ENCODE measurements at regions not wholly inside any gene's neighbourhood (a gene's known extent, or its start where the extent isn't known, plus 50 kb on each side); places are given as distances from the start of the nearest gene placed in this dataset.

DNA sequence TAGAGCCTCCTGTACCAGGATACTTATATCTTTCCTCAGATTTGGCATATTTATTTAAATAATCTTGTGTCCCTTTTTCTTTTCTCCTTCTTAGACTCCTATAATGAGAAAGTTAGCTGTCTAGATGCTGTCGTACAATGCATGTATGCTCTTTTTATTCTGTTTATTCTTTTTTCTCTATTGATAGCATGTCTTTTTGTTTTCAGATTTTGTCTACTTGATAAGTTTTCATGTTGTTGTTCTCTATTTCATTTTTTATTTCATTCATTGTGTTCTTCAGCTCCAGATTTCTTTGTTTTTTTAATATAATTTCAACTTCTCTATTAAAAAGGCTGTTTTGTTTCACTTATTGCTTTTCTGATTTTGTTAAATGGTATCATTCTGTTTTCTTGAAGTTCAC is 674.3 kb upstream of the POU3F3 start:
- DNase-seq, result no peak

DNA sequence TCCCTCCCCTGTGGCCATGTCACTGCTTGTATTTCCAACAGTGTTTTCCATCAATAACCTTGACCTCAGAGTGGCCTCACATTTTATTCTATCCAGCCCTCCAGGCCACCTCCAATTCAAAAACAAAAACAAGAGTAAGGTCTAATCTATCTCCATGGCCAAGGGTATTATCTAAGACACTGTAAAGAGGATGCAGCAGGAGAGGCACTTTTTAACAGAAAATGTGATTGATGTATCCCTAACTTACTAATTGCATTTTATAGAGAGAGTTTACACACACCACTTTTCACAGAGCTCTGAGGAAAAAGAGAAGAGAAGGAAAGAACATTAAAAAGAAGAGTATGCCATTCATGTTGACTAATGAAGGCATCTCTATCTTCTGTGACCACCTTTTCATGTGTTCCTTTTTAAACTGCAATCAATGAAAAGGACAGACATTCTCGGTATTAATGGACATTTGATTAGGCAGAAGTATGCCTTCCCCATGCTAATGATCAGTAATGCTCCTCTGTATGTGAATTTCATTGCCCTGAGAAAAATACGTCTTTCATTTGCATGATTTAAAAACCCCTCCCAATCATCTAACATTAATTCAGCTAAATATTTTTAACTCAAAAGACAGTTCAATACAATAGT is 653.3 kb upstream of the POU3F3 start:
- no peak for DNase-seq

DNA sequence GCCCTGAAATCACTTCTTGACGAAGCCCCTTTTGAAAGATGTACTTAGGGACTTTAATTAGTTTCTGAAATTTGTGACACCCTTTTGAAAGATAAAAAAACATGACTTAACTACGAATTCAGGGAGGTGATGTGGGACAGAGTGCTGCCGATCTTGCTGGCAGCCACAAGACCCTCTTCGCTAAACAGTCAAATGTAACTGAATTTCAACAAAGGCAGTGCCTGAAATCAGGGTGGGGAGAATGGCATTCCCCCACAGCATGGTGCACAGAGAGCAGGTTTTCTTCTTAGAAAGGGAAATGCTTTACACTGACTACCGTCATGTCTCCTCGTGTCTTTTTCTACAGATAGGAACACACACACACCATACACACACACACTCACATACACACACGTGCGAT is 640.2 kb upstream of the POU3F3 start:
- DNase-seq, result no peak

- DNase-seq, result no peak
These were observed 638.4 kb upstream of the POU3F3 start for GRCh38 chr2:104215269-104216161.

- DNase-seq, result no peak
These were observed 620.3 kb upstream of the POU3F3 start for GRCh38 chr2:104233591-104233990.

DNA sequence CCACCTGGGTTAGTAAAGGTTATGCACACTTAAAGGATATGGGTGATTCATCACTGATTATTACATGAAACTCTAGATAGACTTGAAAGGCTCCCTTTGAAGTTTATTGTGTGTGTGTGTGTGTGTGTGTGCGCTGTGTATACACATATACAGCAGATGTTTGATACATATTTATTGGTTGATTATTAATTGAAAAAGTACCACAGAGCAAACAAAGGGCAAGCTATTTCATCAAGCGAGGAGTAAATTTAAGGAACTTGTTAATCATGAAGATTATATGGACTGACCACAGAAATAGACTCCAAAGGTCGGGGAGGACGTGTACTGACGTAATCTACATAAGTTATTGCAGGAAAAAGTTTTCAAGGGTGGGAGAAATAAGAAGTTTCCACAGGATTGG is 617.4 kb upstream of the POU3F3 start:
- DNase-seq, result peak; percentile 71

DNA sequence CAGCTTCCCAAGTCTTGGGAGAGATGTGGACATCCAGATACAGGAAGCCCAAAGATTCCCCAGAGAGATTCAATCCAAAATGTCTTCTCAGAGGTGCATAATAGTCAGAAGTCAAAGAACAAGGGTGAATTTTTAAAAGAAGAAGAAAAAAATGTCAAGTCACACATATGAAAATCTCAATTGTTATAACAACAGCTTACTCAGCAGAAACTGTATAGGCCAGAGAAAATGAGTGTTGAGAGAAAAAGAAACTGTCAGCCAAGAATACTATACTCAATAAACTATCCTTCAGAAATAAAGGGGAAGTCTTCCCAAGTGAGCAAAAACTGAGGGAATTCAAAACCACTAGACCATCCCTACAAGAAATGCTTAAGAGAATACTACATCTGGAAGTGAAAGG is 612.9 kb upstream of the POU3F3 start:
- peak; percentile 15 for DNase-seq

GRCh38 chr2:104249629-104250028 is 604.3 kb upstream of the POU3F3 start:
- DNase-seq, result peak; percentile 27

DNA sequence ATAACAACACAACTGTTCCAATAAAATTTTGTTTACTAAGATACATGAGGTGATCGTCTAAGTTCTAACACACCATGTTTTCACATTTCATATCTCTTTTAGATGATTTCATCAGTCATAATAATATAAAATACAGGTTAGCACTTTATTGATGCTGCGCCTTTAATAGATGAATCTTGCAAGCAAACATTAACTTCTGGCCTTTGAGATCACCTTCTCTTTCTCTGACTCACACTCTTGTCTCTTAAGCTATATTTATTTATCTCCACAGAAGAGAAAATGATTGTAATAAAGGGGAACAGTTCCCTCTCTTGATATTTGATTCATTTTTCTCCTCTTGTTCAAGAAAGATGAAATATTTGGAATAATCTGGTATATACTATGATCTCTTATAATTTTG is 603.3 kb upstream of the POU3F3 start:
- DNase-seq, result no peak

GRCh38 chr2:104254017-104254416 is 599.9 kb upstream of the POU3F3 start:
- DNase-seq, result peak; percentile 62

DNA sequence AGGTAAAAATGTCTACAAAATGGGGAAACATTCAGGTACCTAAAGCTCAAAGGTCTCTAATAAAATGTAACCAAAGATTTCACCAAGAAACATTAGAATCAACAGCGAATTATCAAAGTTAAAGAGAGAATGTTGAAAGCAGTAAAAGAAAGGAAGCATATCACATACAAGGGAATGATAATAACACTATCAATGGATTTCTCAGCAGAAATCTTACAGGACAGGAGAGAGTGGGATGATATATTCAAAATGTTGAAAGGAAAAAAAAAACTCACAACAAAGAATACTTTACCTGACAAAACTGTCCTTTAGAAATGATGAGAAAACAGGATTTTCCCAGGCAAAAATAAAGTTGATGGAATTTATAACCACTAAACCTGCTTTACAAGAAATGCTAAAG is 591.2 kb upstream of the POU3F3 start:
- no peak for DNase-seq

DNA sequence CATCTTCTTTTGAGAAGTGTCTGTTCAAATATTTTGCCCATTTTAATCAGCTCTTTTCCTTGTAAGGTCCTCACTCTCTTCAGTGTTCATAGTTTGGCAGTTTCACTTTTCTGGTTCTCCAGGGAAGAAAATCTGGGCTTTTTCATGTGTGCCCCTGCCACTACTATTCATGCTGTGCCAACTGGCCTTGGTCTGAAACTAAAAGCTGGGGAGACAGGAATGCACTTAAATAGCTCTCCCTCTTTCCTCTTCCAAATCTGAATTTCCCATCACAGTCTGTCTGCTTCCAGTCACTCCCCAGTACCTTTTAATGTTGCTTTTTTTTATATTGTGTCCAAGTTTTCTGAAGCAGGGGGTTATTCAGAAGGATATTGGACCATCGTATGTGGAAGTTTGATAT is 574.3 kb upstream of the POU3F3 start:
- DNase-seq, result no peak

DNA sequence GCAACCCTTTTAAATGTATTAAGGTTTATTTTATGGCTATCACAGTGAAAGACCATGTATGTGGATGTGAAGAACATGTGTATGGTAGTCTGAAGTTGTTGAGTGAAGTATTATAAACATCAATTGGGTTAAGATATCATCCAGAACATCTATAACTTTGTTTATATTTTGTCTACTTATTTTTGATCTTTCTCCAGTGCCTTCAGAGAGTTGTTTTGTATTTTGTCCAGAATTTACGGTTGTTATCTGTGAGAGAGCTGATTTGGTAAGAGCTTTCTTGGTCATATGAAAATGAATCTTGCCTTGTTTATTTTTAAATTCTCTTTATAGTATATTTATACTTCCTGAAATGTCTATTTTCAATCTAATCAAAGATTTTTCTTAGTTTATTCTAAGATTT is 573.7 kb upstream of the POU3F3 start:
- no peak for DNase-seq

GRCh38 chr2:104286841-104287240 is 567.1 kb upstream of the POU3F3 start:
- DNase-seq, result no peak

- no peak for DNase-seq
These were observed 564.0 kb upstream of the POU3F3 start for GRCh38 chr2:104289651-104290565.

GRCh38 chr2:104290566-104290891 is 563.4 kb upstream of the POU3F3 start:
- no peak for DNase-seq

DNA sequence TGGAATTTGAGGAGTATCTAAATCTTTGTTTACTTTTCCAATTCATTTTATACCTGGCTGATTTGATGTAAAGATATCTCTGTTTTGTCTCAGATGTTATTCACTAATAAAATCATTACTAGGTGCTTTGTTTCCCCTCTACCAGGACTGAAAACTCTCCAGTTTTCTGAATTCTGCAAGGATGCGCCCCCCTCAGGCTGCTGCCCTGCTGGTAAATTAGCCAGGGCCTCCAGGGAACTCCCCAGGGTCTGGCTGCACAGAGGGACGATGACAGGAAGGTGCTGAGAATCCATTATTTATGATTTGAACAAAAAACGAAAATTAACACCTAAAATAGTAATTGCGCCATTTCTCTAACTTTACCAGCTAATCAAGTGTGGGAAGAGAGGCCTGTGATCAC is 541.2 kb upstream of the POU3F3 start:
- DNase-seq, result no peak

- no peak for DNase-seq
These were observed 535.8 kb upstream of the POU3F3 start for GRCh38 chr2:104318001-104318665.

DNA sequence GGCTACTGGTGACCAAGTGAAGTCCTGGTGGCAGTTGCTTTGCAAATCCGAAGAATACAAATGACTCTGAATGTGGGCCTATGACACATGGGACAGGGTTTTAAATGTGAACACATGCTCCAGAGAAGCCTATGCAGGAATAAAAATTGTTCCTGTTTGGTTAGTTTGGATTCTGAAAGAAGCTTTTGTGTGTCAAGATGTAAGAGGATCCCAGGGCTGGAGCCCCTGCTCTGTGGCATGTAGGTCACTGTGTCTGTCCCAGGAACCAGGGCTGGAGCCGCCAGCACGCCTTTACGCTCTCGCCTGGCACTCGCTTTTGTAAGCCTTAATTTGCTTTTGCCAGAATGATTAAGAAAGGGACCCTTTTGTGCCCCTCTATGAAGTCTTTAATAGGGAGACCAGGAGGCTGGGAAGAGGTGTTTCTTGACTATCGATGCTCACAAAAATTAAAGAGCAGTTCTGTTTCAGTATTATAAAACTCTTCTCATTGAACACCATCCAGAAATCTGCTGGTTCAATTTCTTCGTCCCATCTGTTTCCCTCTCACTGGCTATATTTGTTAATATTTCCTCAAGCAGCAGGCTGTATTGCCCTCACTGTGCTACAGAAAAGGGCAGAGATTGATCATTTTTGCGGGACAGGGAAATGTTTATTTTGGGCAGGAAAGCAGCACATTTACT is 532.7 kb upstream of the POU3F3 start:
- no peak for DNase-seq

DNA sequence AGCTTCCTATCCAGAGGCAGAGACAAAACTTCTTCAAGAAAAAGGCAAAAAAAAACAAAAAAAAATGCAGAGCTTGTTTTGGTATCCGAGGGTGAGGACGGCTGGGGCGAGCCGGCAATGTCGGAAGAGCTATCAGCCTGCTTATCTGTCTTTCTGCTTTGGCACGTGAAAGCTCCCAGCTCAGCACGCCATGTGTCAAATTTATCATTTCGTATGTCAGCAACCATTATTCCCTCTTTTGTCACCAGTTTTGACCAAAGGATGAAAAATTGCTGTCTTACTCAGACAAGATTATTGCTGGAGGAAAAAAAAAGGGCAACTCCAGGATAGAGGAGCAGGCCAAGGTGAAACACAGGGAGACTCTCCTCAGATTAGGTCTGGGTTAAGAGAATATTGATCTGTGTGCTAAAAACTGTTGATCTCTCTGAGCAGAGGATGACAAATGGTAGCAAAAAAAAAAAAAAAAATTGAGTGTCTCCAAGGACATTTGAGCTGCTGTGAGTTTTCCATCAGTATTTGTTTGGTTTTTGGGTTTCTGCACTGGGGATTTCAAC is 532.0 kb upstream of the POU3F3 start:
- no peak for DNase-seq

DNA sequence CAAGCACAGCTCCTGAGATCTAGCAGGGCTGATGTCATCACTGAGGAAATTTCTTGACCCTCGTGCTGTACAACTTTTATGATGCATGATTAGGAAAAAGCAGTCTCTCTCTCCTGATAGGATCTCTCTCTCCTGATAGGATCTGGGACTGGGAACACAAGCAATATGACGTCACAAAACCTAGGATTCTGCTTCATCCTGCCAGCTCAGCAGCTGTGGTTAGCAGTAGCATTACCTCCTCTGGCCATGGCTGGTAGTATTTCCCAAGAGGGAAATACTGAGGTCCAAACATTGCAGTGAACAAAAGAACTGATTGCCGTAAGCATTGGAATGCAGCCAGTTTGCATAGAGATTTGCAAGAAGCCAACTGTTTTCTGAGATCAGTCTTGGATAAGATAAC is 521.2 kb upstream of the POU3F3 start:
- no peak for DNase-seq

DNA sequence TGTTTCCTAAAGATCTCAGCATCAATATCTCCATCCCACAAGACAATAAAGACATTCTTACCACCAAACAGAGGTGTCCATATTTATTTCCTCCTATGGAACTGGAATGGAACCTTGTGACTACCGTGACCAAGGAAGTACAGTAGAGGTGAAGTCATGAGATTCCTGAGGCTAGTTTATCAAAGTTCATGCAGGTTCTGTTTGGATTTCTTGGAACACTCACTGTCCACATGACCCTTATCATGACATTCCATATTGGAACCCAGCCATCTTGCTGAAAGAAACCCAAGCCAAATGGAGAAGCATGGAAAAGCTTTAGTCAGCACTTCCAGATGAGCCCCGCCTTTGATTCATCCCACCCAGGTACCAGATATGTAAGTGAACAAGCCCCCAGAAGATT is 516.0 kb upstream of the POU3F3 start:
- DNase-seq, result no peak
